GM23338 (cell line): ENCODE measurements at regions not wholly inside any gene's neighbourhood (a gene's known extent, or its start where the extent isn't known, plus 50 kb on each side); places are given as distances from the start of the nearest gene placed in this dataset.

ENCODE experiments used
- CREB1 ChIP-seq: fragments of 250-450 bp; sonication (Bioruptor Pico); IDR thresholded peaks from 2 replicates; pipeline ENCODE4 v1.5.0; 2020; ENCODE audit warnings: low read depth, mild to moderate bottlenecking, moderate library complexity
- CTCF ChIP-seq, 2 experiments: fragments of 200-600 bp in 1 of 2; sonication (generic) in 1 of 2; conservative IDR thresholded peaks; 2 replicates each; pipeline versions ENCODE4 v1.5.1 to v1.6.1; 2016 to 2017; ENCODE audit warnings: antibody characterized with exemption in 2 of 2, low read depth in 2 of 2, mild to moderate bottlenecking in 2 of 2, moderate library complexity in 1 of 2
- ETS1 ChIP-seq: IDR thresholded peaks from 2 replicates; pipeline ENCODE4 v1.6.1; 2016; ENCODE audit warnings: antibody characterized with exemption
- EZH2 ChIP-seq: fragments of 200-600 bp; sonication (generic); IDR thresholded peaks from one replicate; pipeline ENCODE4 v1.8.0; 2017; ENCODE audit warnings: antibody characterized with exemption, mild to moderate bottlenecking, low read depth; ENCODE audit not compliant: unreplicated experiment
- EZH2phosphoT487 ChIP-seq: fragments of 200-600 bp; sonication (generic); IDR thresholded peaks from one replicate; pipeline ENCODE4 v1.8.1; 2018; ENCODE audit warnings: antibody characterized with exemption; ENCODE audit not compliant: unreplicated experiment
- JUNB ChIP-seq: IDR thresholded peaks from one replicate; pipeline ENCODE4 v1.6.1; 2016; ENCODE audit warnings: antibody characterized with exemption; ENCODE audit not compliant: unreplicated experiment
- NANOG ChIP-seq: IDR thresholded peaks from 2 replicates; pipeline ENCODE4 v1.6.1; 2016; ENCODE audit warnings: antibody characterized with exemption, borderline replicate concordance
- POLR2AphosphoS5 ChIP-seq: IDR thresholded peaks from 2 replicates; pipeline ENCODE4 v1.6.1; 2016; ENCODE audit warnings: antibody characterized with exemption, low read depth
- REST ChIP-seq: IDR thresholded peaks from one replicate; pipeline ENCODE4 v1.6.1; 2018; ENCODE audit warnings: antibody characterized with exemption; ENCODE audit not compliant: unreplicated experiment
- STAT1 ChIP-seq: IDR thresholded peaks from one replicate; pipeline ENCODE4 v1.6.1; 2016; ENCODE audit warnings: antibody characterized with exemption; ENCODE audit not compliant: unreplicated experiment
- ZNF114 ChIP-seq: fragments of 250-450 bp; sonication (Bioruptor Pico); IDR thresholded peaks from 2 replicates; pipeline ENCODE4 v1.5.0; 2020; ENCODE audit warnings: mild to moderate bottlenecking, moderate library complexity
- ZNF462 ChIP-seq: fragments of 250-450 bp; sonication (Bioruptor Pico); IDR thresholded peaks from 2 replicates; pipeline ENCODE4 v1.5.0; 2020; ENCODE audit warnings: mild to moderate bottlenecking, moderate library complexity

GRCh38 chr3:68162644-68163043 lies 508.2 kb upstream of the SUCLG2 start:
- no peak for TF ChIP-seq CTCF (conservative IDR thresholded peaks at IDR 0.05; ENCODE audit: low read depth in 2 of 2)
- no peak for TF ChIP-seq REST
- no peak for TF ChIP-seq POLR2AphosphoS5
- no peak for TF ChIP-seq EZH2phosphoT487
- no peak for TF ChIP-seq NANOG
- no peak for TF ChIP-seq ZNF462
- TF ChIP-seq ETS1: no peak
- no peak for TF ChIP-seq EZH2
- TF ChIP-seq CREB1: no peak
- no peak for TF ChIP-seq STAT1
- no peak for TF ChIP-seq ZNF114 (CRISPR knock-in tag)
- no peak for TF ChIP-seq JUNB
